Peyer's patch (tissue), 4 donors: ENCODE measurements at regions not wholly inside any gene's neighbourhood (a gene's known extent, or its start where the extent isn't known, plus 50 kb on each side); places are given as distances from the start of the nearest gene placed in this dataset.

ENCODE experiments used
- DNase-seq, 3 donors: peaks; one replicate each; pipeline ENCODE4 v3.0.0-alpha.2; 2017 to 2019
- H3K27ac ChIP-seq, 4 donors: fragments of 200-600 bp; sonication (generic); one replicate each; pipeline ENCODE4 v1.5.1; 2016 to 2019
- H3K27me3 ChIP-seq, 2 donors: fragments of 200-600 bp; sonication (generic); one replicate each; pipeline ENCODE4 v1.5.1; 2019
- H3K36me3 ChIP-seq, 3 donors: fragments of 200-600 bp; sonication (generic); one replicate each; pipeline ENCODE4 v1.5.1; 2016 to 2019
- H3K4me1 ChIP-seq, 4 donors: fragments of 200-600 bp; sonication (generic); one replicate each; pipeline ENCODE4 v1.5.1; 2016 to 2019
- H3K4me3 ChIP-seq, 4 donors: fragments of 200-600 bp; sonication (generic); 1 replicate in 3 of 4; 2 replicates in 1 of 4; pipeline ENCODE4 v1.5.1; 2016 to 2019; ENCODE audit warnings: mild to moderate bottlenecking in 1 of 4
- H3K9me3 ChIP-seq, 4 donors: fragments of 200-600 bp; sonication (generic); one replicate each; pipeline ENCODE4 v1.5.1; 2016 to 2019; ENCODE audit warnings: mild to moderate bottlenecking in 1 of 4
- POLR2A ChIP-seq, 2 donors: fragments of 450-650 bp; IDR thresholded peaks; one replicate each; pipeline ENCODE4 v1.5.1; 2017; ENCODE audit warnings: antibody characterized with exemption in 2 of 2, mild to moderate bottlenecking in 2 of 2, moderate library complexity in 2 of 2
- TF ChIP-seq, protein P1 (sequence below), 6 experiments: fragments of 450-650 bp in 4 of 6; fragments of 200-600 bp in 2 of 6; sonication (generic) in 1 of 6; IDR thresholded peaks; one replicate each; pipeline ENCODE4 v1.5.1; 2017 to 2019; ENCODE audit warnings: antibody characterized with exemption in 6 of 6, mild to moderate bottlenecking in 3 of 6, moderate library complexity in 1 of 6

DNA sequence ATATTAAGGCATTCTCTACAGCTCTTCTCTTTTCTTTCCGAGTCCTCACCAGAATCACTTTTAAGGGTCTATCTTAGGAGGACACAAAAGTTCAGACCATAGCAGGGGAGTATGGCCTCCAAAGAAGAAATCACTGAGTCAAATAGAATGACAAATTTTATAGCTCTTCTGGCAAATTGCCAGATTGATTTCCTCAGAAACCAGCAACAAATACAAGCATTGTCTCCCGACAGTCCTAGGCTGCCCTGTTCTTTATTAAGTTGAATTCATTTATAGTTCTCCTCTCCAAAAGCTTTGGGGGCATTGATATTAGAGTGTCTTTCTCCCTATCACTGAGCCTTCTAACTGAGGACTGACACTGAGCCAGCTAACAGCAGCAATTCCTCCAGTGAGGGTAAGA, 156.4 kb upstream of the FRMD6 start:
- H3K27me3 ChIP-seq, result no peaks in the 10 kb centered on the region
- no peak for TF ChIP-seq POLR2A (IDR thresholded peaks at IDR 0.05)
- TF ChIP-seq, protein P1, sequence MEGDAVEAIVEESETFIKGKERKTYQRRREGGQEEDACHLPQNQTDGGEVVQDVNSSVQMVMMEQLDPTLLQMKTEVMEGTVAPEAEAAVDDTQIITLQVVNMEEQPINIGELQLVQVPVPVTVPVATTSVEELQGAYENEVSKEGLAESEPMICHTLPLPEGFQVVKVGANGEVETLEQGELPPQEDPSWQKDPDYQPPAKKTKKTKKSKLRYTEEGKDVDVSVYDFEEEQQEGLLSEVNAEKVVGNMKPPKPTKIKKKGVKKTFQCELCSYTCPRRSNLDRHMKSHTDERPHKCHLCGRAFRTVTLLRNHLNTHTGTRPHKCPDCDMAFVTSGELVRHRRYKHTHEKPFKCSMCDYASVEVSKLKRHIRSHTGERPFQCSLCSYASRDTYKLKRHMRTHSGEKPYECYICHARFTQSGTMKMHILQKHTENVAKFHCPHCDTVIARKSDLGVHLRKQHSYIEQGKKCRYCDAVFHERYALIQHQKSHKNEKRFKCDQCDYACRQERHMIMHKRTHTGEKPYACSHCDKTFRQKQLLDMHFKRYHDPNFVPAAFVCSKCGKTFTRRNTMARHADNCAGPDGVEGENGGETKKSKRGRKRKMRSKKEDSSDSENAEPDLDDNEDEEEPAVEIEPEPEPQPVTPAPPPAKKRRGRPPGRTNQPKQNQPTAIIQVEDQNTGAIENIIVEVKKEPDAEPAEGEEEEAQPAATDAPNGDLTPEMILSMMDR (IDR thresholded peaks at IDR 0.05), result no peak
- no peaks in the 10 kb centered on the region for H3K36me3 ChIP-seq
- no peaks in the 10 kb centered on the region for H3K4me1 ChIP-seq
- H3K4me3 ChIP-seq, result no peak overlapping the region
- H3K27ac ChIP-seq, result no peak overlapping the region
- no peaks in the 10 kb centered on the region for H3K9me3 ChIP-seq
- DNase-seq, result no peak

DNA sequence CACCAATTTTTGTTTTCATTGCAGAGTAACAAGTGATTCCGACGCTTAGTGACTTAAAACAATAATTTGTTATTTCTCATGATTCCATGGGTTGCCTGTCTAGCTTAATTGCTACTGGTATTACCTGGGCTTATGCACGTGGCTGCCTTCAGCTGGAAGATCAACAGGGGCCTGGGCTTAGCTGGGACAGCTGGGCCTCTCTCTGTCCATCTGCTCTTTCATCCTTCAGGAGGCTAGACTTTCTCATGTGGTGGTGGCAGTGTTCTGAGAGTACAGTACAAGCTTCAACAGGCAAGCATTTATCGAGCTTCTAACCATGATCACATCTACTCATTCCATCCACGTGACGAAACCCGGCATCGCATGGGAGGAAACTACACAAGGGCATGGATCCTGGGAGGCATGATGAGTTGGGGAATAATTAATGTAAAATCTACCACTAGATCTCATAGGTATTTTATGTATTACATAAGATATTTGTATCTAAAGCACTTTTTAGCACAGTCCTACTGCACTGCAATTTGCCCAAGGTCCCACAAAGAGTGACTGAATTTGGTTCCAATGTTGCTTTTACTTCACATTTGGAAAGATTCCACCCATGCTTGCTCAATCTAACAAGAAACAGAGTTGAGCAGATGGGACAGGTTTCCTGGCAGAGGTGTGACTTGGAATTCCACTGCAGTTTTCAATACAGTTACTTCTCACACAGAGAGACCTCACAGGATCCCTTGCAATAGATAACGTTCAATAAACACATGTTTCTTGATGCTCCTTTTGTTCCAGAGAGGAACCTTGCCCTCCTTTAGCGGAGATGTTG, 153.1 kb upstream of the FRMD6 start:
- Histone ChIP-seq H3K9me3 (no peaks in the 10 kb centered on the region), H3K36me3 (no peaks in the 10 kb centered on the region), H3K4me1 (no peaks in the 10 kb centered on the region), H3K4me3 (no peak overlapping the region), H3K27ac (no peak overlapping the region), H3K27me3 (no peaks in the 10 kb centered on the region)
- no peak for DNase-seq
- TF ChIP-seq POLR2A (IDR thresholded peaks at IDR 0.05), result no peak
- TF ChIP-seq, protein P1 (IDR thresholded peaks at IDR 0.05), result no peak

DNA sequence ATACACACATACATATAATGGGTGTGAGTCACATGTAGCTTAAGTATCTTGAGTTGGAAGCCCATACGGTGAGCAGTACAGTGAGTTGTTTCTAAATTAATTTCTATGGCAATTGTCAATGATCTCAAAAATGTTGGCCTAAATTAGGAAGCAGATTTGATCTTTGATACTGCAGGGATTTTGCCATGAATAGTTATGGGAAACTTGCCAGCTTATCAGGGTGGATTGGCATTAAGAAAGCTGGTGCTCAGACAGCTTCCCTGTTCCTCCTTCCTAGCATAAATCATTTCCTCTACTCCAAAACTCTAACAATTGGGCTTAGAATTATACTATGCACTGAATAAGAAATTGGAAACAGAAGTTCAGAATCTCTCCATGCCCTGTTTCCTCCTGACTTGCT, 150.9 kb upstream of the FRMD6 start:
- no peaks in the 10 kb centered on the region for H3K36me3 ChIP-seq
- TF ChIP-seq, protein P1 (IDR thresholded peaks at IDR 0.05), result no peak
- no peak for TF ChIP-seq POLR2A (IDR thresholded peaks at IDR 0.05)
- H3K4me1 ChIP-seq, result no peaks in the 10 kb centered on the region
- H3K27ac ChIP-seq, result no peak overlapping the region
- no peak for DNase-seq
- H3K4me3 ChIP-seq, result no peak overlapping the region
- H3K9me3 ChIP-seq, result no peaks in the 10 kb centered on the region
- no peaks in the 10 kb centered on the region for H3K27me3 ChIP-seq

DNA sequence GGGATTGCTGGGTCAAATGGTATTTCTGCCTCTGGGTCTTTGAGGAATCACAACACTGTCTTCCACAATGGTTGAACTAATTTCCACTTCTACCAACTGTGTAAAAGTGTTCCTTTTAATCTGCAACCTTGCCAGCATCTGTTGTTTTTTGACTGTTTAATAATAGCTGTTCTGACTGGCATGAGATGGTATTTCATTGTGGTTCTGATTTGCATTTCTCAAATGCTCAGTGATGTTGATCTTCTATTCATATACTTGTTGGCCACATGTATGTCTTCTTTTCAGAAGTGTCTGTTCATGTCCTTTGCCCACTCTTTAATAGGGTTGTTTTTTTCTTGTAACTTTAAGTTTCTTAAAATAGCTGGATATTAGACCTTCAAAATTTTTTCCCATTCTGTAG, 150.0 kb upstream of the FRMD6 start:
- H3K4me1 ChIP-seq, result no peaks in the 10 kb centered on the region
- no peak for TF ChIP-seq POLR2A (IDR thresholded peaks at IDR 0.05)
- TF ChIP-seq, protein P1 (IDR thresholded peaks at IDR 0.05), result no peak
- H3K27me3 ChIP-seq, result no peaks in the 10 kb centered on the region
- no peak for DNase-seq
- H3K4me3 ChIP-seq, result no peak overlapping the region
- H3K27ac ChIP-seq, result no peak overlapping the region
- no peaks in the 10 kb centered on the region for H3K9me3 ChIP-seq
- no peaks in the 10 kb centered on the region for H3K36me3 ChIP-seq

DNA sequence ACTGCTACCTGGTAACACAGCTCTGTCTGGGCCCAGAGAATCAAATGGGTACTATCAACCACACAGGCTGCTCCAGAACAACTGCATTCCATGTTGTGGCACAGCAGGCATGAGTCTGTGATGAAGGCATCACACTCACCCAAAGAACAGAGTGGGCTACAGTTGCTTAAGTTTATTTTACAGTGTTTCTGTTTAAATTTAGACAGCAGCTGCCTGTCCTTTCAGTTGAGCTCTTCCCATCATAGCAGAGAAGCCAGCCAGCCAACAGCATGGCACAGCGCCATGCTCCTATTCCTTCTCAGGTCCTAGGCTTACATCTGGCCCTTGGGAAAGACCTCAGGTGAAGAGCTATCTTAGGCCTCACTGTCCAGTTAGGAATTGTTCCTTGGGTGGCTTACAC, 147.0 kb upstream of the FRMD6 start:
- H3K27me3 ChIP-seq, result no peaks in the 10 kb centered on the region
- no peaks in the 10 kb centered on the region for H3K36me3 ChIP-seq
- no peak overlapping the region for H3K4me3 ChIP-seq
- TF ChIP-seq, protein P1 (IDR thresholded peaks at IDR 0.05), result no peak
- DNase-seq, result no peak
- no peaks in the 10 kb centered on the region for H3K9me3 ChIP-seq
- peaks cover 0 to 6% (median 0%) of the 10 kb centered on the region in 4 donors for H3K4me1 ChIP-seq
- H3K27ac ChIP-seq, result no peak overlapping the region
